Fibroblast of peridontal ligament (primary cell): ENCODE measurements at regions not wholly inside any gene's neighbourhood (a gene's known extent, or its start where the extent isn't known, plus 50 kb on each side); places are given as distances from the start of the nearest gene placed in this dataset.

Experiments used
- DNase-seq: peaks from one replicate; pipeline ENCODE4 v3.0.0-alpha.2; 2010; ENCODE audit errors: extremely low read depth

DNA sequence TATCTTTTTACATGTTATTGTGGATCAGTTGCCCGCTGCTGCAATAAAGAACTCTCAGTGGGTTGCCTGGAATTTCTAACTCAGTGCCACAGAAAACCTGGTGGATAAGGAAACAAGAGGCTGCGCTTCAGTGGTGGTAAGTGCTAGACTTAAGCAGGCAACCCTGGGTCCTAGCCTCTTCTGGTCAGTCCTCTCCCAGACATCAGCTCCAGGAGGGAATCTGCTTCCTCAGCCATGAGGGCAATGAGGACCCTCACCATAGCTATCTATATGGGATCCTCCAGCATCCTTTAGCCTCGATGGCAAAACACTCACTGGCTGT lies 490.7 kb upstream of the SULF2 start:
- no peak for DNase-seq

DNA sequence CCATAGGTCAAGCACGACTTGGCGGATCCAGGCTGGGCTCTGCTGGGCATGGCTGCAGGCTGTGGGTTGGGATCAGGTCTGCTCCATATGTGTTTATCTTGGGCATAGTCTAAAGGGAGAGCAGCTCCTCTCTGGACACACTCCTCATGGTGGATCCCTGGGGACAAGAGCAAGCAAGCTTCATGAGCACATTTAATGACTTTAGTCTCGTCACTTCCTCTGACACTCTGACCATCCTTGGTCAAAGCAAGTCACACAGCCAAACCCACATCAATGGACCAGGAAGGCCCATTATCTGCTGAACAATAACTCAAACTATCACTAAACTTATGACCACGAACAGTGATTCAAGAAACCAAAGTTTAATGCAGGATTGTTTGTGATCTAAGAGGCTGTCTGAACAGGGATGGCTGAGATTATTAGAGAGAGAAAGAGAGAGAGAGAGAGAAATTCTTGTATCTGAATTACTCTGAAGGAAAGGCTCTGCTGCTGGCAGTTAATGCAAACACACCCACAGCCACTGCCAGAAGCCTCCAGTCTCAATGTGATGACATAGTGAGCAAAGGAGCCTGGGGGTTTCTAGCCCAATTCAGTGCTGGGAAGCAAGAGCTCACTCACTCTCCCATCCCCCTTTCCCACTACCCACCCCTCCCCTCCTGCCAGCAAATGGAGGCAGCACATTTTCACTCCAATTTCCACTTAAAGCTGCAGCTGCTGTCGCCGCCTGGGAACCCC lies 490.2 kb upstream of the SULF2 start:
- DNase-seq = no peak

DNA sequence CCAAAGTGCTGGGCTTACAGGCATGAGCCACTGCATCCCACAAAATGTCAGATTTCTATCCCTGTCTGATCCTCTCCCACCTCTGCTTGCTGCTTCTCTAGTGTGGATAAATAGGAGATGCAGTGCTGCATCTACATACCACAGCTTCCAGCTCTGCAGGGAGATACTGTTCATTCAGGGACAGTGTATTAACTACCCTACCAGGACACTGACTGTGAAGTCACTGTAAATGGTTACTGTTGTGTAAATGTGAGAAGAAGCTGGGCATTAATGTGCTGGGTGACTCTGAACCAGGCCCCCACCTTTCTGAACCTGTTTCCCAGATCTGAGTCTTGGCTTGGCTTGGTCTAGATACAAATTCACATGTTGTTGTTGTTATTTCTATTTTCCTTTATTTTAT lies 488.6 kb upstream of the SULF2 start:
- no peak for DNase-seq

DNA sequence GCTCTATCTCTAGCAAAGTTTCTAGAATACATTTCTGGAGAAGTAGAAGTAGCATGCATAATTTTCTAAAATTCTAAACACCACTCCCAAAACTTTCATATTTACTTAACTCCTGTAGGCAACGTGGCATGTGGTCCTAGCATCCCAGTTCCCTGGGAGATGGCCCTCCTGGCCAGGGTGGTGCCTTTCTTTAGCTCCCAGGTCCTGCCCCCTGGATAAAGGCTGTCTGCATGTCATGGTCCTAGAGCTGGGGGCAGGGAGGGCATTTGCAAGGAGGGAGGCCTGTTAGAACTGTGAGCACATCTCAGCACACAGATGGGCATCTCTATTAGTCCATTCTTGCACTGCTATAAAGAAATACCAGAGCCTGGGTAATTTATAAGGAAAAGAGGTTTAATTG lies 485.6 kb upstream of the SULF2 start:
- no peak for DNase-seq

DNA sequence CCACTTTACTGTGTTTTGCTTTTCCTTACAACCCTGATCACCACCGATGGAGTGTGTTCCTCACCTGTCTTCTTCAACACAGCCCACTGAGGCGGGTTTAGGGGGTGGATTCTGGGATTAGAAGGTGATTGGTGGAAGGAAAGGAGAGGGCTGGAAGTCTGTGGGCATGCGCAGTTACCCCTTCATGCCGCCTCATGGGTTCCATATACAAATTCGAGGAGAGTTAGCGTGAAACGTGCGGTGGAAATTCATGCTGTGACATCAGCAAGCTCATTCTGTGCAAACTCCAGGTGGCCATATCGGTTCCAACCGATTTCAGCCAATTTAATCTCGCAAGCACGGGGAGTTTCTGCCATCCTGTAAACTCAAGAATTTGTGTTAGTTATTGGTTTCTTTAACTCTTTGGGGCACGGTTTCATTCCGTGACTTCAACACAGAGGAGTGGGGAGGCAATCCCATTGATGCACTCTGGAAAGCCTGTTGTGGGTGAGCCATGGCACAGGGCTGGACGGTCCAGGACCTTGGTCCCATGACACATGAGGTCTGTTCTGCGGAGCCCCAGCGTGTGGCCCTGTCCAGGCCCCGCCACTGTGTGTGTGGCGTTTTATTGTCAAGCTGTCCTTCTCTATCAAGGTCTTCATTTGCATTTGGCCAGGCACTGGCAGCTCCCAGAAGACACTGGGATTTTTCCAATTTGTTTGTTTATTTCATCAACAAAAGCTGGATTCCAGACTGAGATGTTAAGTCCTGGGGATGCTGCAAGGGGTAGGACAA lies 482.8 kb upstream of the SULF2 start:
- no peak for DNase-seq

DNA sequence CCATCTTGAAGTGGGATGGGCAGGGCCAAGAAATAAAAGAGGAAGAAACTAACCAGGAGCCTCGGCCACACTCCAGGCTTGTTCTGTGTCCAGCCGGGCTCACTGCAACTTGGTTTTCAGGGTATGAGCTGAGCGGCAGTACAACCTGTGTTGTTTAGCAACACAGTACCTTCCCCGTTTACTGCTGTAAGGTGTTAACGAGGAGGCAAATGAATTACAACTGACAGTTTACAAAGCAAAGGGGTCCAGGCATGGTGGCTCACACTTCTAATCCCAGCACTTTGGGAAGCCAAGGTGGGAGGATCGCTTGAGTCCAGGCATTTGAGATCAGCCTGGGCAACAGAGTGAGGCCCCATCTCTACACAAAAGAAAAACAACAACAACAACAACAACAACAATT lies 481.3 kb upstream of the SULF2 start:
- no peak for DNase-seq

DNA sequence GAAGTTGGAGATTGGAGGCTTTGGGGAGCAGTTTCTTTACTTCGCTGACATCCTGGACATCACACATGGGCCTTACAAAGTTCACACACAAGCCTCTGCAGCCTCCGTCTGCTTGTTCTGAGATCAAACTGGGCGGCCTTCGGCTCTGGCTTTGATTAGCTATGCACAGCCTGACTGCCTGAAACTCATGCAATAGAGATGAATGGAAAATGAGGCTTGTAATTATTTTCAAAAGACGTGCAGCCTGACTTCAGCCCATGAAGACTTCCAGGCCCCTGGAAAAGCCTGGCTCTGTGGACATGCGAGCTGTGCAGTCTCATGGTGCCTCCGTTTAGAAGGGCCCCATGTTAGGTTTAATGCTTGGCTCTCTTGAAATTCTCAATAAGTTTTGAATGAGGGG lies 480.5 kb upstream of the SULF2 start:
- no peak for DNase-seq

DNA sequence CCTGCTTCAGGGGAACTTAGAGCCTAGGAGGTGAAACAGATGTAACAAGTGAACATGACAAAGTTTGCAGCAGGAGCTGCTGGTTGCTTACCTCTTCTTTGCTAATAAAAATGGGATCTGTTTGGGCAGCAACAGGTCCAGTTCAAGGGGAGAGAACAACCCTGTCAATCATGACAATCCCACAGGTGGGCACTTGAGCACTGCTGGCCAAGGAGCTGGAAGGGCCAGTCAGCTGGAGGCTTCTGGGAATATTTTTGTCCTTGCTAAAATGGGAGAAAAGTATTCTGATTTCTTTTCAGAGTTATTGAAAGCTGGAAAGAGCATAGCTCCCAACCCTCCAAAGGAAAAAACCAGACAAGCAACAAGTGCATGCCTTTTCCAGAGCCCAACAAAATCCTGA lies 477.7 kb upstream of the SULF2 start:
- DNase-seq = no peak

DNA sequence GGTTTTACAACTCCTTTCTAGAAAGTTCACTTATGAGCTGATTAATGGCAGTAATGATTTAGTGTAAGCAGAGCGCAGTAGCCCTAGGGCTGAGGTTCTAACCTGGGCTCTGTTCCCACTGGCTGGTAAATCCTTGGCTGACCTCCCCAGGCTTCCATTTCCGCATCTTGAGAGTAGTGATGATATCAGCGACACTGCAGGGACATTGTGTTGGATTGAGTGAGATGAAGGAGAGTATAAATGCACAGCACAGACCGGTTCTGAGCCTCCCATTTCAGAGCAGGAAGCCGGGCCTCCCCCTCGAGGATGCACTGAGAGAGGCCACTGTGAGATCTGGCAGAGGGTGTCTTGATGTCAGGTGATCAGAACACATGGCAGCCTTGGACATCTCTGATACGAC lies 477.2 kb upstream of the SULF2 start:
- DNase-seq = no peak

DNA sequence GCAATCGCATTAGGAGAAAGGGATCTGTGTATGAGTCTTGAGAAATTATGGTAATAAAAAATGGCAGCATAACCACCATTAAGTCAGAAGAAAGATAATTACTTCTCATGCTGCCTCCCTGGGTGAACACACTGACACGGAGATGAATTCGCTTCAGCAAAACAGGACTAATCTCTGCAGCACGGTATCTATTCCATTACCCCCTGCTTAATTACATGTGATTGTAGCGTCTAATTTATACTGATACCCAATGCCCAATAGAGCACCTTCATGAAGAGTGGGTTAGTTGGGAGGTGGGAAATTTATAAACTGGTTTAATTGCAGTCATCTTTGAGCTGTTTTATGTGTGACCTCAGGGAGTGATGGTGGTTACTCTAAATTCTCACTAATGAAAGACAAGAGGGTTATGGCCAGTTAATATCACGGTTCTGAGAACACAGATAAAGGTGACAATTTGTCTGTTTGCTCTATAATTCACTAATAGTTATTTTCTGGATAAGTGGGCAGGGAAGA lies 476.2 kb upstream of the SULF2 start:
- DNase-seq = no peak

DNA sequence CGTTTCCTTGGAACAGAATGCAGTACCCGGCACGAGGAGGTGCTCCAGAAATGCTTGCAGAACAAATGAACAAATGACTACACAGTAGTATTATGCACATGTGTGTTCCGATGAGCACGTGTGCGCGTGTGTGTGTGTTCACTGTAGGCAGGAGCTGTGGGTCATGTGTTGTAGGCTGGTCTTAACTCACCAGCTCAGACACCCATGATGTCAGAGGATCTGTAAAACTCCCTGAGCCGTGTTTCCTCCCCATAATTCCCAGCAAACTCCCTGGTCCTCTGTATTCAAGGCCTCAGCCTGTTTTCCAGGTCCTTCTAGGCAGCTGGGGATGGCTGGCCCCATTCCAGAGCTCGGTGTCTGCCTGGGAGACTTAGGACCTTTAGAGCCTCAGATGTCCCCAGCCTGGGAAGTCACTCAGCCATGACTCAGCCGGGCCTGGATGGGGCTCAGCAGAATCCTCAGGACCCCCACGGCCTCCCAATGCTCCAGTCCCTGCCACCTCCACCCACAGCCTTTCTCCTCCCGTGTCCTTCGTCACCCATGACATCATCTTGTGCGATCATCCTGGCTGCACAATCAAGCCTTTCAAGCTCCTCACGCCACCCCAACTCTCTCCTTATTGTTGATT lies 475.0 kb upstream of the SULF2 start:
- no peak for DNase-seq

DNA sequence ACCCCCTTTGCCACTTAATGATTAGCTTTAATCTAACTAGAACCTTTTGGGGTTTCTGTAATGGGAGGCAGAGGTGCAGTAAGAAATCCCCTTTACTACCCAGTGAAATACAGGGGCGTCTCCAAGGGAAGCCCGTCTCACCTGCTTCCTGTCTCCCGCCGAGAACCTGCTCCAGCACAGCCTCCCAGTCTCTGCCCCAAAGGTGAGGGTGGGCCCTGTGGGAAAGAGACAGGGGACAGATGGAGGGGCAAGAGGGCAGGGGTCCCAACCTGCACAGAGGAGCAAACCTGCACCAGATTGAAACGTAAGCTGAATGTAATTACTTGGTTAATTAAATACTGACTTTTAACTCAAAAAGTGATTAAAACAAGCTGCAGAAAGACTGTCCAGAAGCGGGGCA lies 474.2 kb upstream of the SULF2 start:
- no peak for DNase-seq

DNA sequence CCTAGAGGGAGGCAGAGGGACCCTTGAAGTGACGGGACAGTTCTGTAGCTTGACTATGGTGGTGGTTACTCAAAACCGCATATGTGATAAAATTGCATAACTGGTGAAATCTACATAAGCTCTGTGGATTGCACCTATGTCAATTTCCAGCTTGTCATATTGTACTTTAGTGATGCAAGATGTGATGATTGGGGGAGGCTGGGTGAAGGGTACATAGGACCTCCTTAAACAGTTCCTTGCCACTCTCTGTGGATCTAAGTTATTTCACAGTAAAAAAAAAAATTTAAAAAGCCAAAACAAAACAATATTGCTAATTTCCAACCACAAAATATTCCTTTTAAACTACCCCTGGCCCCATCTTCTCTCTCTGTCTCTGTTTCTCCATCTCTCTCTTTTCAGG lies 472.6 kb upstream of the SULF2 start:
- no peak for DNase-seq

DNA sequence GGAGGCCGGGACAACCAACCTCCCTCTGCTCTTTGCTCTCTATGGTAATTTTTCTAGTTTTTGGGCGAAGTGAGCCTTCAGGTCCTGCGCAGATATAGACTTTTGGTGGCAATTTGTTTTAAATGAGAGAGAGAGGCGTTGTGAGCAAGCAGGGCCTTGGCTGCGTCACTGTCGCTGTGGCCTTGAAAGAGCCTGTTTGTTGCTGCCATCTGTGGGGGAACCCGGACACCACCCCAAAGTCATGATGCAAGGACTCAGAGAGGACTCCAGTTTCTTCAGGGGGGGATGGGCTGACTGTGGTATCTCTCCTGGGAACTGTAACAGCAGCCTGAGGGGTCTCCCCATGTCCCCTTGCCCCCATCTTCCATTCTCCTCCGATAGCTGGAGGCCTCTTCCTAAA lies 462.7 kb upstream of the SULF2 start:
- DNase-seq = no peak

DNA sequence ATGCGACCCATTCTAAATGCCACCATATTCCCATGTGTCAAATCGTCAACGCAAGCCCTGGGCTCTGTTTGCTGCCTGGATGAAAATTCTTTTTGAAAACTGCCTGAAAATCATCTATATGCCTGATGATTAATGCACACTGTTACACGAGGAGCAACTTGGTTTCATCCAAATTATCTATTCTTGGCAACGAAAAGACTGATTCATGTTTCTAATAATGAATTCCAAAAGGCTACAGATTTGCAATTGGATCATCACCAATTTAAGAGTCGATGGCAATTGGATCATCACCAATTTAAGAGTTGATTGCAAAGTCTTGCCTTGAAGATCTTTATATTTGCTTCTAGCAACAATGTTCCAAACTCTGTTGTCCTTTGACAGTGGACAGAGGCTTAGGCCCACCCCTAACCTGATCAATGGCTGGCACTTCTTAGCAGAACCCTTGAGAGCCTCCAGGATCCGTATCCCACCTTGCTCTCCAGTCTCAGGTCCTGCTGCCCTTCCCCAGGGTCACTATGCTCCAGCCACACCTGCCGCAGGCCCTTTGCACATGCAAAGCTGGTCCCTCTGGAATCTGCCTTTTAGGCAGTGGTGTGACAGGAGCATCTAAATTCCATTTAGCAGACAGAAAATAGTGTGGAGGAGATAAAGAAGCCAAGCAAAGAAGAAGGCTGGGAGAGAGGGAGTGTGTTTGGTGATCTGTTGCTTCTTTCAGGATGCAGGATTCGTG lies 460.9 kb upstream of the SULF2 start:
- no peak for DNase-seq

DNA sequence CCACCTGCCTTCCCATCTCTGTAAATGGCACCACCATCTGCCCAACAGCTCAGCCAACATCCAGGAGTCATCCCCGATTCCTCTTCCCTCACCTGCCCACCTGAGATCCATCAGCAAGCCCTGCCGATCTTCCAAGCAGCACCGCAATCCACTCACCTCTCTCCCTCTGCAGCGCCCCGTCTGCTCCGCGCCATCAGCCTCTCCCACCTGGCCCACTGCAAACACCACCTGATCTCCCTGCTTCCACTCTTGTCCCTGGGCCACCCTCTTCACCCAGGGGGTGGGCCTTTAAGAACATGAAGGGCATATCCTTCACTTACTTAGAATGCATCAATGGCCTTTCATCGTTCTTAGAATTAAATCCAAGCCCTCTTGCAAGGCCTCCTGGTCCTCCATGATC lies 457.3 kb upstream of the SULF2 start:
- no peak for DNase-seq

DNA sequence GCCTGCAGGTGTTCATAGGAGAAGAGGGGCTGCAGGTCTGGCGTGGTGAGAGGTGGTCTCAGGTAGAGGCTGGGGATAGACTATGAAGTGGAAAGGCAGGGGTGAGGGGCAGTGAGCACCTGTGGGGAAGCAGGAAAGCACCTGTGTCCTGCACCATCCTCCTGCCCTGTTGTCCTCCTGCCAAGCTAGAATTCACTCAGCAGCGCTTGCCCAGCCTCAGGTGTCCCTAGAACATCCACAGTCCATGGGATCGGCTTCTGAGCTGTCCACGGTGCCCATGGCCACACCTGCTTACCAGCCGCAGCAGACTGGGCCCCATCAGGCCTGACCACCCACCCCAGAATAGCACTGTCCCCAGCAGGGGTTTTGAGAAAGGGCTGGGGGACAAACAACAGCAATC lies 456.2 kb upstream of the SULF2 start:
- DNase-seq = no peak

DNA sequence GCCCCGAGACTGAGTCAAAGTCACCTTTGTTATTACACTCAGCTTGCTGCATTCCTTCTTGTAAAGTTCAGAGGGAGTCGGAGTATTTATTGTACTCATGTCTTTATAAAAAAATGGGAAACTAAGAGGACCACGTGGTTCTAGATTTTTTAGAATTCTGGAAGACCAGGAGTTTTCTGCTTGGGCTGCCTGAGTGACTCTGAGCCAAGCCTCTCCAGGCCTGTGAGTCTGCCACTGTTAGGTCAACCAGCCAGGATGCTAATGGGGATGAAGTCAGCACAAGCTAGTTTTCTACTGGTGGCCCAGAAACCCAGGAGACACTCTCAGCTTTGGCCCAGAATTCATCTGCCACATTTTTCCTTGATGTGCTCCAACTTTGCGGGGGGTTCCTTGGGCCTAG lies 453.5 kb upstream of the SULF2 start:
- no peak for DNase-seq

DNA sequence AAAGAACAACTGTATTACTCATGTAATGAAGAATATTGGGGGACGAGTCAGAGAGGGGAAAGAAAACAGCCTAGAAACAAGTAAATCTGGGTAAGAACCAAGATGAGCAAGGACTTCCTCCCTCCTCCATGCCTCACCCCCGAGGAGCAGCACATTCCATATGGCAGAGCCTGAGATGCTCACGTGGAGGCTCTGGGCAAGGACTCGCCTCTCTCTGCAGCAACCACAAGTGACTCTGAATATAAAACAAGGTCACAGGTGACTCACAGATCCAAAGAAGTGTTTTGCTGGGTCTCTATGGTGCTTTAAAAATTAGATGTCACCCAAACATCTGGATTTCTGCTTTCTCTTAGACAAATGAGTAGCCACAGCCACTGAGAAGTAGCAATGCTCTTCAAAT lies 453.0 kb upstream of the SULF2 start:
- DNase-seq = no peak

DNA sequence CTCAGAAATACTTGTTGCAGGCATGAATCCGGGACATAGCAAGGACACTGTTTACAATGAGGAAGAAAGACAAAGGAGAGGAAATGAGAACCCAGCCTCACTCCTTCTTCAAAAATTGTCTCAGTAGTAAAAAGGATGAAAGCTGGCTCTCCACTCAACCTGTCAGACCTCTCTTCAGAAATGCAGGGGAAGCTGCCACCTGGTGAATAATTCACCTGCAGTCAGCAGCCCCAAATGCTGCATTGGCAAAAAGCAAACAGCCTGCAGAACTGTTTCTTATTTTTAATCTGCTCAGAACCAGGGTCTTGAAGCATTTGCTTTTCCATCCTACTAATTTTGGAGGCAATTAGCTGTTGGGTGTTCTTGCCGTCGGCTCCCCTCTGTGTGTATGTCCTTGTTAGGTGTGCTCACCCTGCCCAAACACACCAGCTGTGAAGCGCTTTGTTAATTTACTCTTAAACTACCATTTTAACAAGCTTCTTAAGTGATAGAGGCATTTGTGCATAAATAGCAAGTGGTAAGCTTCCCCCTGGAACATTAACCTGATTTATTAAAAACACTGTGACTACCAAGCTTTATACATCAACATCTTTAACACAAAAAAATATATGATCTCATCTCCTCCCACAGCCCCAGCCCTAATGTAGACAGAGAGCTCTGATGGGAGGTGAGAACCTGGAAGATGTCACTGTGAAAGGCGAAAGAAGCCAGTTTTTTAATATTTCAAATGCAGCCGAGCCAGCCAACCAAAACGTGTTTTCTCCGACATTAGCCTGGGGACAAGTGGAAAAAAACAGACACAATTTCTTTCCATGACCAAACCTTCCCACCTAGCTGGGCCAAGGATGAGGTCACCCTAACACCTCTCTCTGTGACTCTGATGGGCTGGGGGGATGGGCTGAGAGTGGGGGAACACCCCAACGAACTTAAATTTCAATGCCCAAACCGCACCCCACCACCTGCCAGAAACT lies 451.0 kb upstream of the SULF2 start:
- DNase-seq = no peak

DNA sequence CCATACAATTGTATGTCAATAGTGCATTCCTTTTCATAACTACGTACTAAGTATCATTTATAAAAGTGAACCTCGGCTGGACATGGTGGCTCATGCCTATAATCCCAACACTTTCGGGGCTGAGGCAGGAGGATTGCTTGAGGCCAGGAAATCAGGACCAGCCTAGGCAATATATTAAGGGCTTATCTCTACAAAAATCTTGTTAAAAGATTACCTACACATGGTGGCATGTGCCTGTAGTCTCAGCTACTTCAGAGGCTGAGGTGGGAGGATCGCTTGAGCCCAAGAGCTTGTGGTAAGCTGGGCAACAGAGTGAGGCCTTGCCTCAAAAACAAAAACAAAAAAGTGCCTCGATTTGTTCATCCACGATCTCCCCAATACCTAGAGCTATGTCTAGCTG lies 449.7 kb upstream of the SULF2 start:
- no peak for DNase-seq
